SK-N-SH treated with all-trans-retinoic acid at 6 μM for 48 hours (cell line): ENCODE measurements at regions not wholly inside any gene's neighbourhood (a gene's known extent, or its start where the extent isn't known, plus 50 kb on each side); places are given as distances from the start of the nearest gene placed in this dataset.
A peak's percentile ranks its signal among the peaks of the same experiment; 100 is the strongest.

Experiments
- CSDC2 ChIP-seq: fragments of 250-450 bp; sonication (Bioruptor Pico); IDR thresholded peaks from 2 replicates; pipeline ENCODE4 v1.5.0; 2020; ENCODE audit warnings: mild to moderate bottlenecking, moderate library complexity
- GLIS3 ChIP-seq: fragments of 250-450 bp; sonication (Bioruptor Pico); IDR thresholded peaks from 2 replicates; pipeline ENCODE4 v1.5.0; 2020; ENCODE audit warnings: mild to moderate bottlenecking, moderate library complexity
- OSR1 ChIP-seq: fragments of 250-450 bp; sonication (Bioruptor Pico); IDR thresholded peaks from 2 replicates; pipeline ENCODE4 v1.8.0; 2022; ENCODE audit warnings: moderate library complexity, mild to moderate bottlenecking, inconsistent platforms
- PPARA ChIP-seq: fragments of 250-450 bp; sonication (Bioruptor Pico); IDR thresholded peaks from 2 replicates; pipeline ENCODE4 v1.5.0; 2020; ENCODE audit warnings: mild to moderate bottlenecking, borderline replicate concordance
- SNAI2 ChIP-seq: fragments of 250-450 bp; sonication (Bioruptor Pico); IDR thresholded peaks from 2 replicates; pipeline ENCODE4 v1.5.0; 2020; ENCODE audit warnings: mild to moderate bottlenecking, moderate library complexity
- TCF4 ChIP-seq: fragments of 250-450 bp; sonication (Bioruptor Pico); IDR thresholded peaks from 2 replicates; pipeline ENCODE4 v1.8.0; 2021; ENCODE audit warnings: mild to moderate bottlenecking, moderate library complexity, borderline replicate concordance
- ZC3H10 ChIP-seq: fragments of 250-450 bp; sonication (Bioruptor Pico); IDR thresholded peaks from 2 replicates; pipeline ENCODE4 v1.5.1; 2021; ENCODE audit warnings: mild to moderate bottlenecking, moderate library complexity
- ZFP30 ChIP-seq: fragments of 450-650 bp; formaldehyde crosslinking; IDR thresholded peaks from 2 replicates; pipeline ENCODE4 v1.5.0; 2022; ENCODE audit warnings: mild to moderate bottlenecking, moderate library complexity
- ZNF565 ChIP-seq: fragments of 450-650 bp; formaldehyde crosslinking; conservative IDR thresholded peaks from 2 replicates; pipeline ENCODE4 v1.5.0; 2020; ENCODE audit warnings: low read depth, mild to moderate bottlenecking, moderate library complexity
- TF ChIP-seq, protein P1 (sequence below): fragments of 250-450 bp; sonication (Bioruptor Pico); IDR thresholded peaks from 2 replicates; pipeline ENCODE4 v1.8.0; 2020; ENCODE audit warnings: mild to moderate bottlenecking, moderate library complexity, borderline replicate concordance
- TF ChIP-seq, protein P2 (sequence below): fragments of 250-450 bp; sonication (Bioruptor Pico); IDR thresholded peaks from 2 replicates; pipeline ENCODE4 v1.5.0; 2020; ENCODE audit warnings: mild to moderate bottlenecking, moderate library complexity
- TF ChIP-seq, protein P3 (sequence below): fragments of 250-450 bp; sonication (Bioruptor Pico); IDR thresholded peaks from 2 replicates; pipeline ENCODE4 v1.5.1; 2021; ENCODE audit warnings: mild to moderate bottlenecking, moderate library complexity

DNA sequence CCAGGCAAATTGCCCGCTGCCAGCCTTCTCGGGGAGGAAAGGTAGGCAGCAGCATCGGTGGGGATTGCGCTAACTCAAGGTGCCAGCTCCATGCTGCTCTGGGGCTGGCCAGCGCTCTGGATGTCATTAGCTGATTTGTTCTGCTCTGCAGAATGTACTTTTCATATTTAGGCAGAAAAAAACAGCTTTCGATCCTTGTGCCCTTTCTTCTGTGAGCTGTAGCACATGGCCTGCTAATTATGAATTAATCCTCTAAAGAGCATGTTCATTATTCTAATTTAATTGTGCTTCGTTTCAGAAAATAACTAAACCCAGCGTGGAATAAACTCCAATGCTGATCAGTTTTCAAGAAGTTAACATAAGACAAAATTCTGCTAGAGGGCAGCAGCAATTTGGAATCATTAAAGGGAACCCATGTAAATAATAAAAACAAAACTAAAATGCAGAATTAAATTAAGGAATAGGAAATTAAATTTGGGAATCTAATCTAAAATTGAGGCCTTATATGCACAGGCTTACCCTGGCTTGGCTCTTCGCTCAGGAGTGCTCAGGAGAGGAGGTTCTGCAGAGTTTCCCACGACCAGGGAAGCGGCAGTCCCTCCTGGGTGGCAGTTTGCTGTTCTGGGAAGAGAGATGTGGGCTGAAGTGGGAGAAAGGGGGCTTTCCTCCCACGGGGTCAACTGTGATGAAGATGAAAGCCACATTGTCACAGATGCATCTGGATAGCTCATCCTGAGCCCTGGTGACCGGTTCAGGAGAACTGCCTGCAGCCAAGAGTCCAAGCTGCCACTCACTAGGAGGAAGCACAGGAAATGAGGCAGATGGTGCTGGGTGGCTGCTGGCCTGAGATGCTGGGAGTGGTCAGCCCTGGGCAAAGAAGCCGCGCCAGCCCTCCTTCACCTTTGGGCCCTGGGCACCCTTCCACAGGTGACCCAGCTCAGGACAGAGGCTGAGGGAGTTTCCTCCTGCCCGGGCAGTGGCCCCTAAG, 93.2 kb upstream of the PKDCC start:
- TF ChIP-seq, protein P1, sequence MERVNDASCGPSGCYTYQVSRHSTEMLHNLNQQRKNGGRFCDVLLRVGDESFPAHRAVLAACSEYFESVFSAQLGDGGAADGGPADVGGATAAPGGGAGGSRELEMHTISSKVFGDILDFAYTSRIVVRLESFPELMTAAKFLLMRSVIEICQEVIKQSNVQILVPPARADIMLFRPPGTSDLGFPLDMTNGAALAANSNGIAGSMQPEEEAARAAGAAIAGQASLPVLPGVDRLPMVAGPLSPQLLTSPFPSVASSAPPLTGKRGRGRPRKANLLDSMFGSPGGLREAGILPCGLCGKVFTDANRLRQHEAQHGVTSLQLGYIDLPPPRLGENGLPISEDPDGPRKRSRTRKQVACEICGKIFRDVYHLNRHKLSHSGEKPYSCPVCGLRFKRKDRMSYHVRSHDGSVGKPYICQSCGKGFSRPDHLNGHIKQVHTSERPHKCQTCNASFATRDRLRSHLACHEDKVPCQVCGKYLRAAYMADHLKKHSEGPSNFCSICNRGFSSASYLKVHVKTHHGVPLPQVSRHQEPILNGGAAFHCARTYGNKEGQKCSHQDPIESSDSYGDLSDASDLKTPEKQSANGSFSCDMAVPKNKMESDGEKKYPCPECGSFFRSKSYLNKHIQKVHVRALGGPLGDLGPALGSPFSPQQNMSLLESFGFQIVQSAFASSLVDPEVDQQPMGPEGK: no peak
- TF ChIP-seq, protein P2, sequence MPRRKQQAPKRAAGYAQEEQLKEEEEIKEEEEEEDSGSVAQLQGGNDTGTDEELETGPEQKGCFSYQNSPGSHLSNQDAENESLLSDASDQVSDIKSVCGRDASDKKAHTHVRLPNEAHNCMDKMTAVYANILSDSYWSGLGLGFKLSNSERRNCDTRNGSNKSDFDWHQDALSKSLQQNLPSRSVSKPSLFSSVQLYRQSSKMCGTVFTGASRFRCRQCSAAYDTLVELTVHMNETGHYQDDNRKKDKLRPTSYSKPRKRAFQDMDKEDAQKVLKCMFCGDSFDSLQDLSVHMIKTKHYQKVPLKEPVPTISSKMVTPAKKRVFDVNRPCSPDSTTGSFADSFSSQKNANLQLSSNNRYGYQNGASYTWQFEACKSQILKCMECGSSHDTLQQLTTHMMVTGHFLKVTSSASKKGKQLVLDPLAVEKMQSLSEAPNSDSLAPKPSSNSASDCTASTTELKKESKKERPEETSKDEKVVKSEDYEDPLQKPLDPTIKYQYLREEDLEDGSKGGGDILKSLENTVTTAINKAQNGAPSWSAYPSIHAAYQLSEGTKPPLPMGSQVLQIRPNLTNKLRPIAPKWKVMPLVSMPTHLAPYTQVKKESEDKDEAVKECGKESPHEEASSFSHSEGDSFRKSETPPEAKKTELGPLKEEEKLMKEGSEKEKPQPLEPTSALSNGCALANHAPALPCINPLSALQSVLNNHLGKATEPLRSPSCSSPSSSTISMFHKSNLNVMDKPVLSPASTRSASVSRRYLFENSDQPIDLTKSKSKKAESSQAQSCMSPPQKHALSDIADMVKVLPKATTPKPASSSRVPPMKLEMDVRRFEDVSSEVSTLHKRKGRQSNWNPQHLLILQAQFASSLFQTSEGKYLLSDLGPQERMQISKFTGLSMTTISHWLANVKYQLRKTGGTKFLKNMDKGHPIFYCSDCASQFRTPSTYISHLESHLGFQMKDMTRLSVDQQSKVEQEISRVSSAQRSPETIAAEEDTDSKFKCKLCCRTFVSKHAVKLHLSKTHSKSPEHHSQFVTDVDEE: peak; percentile 93
- TF ChIP-seq GLIS3 (CRISPR knock-in tag) (no peak), OSR1 (CRISPR knock-in tag) (no peak), PPARA (CRISPR knock-in tag) (0 out of 2 replicates have a peak, but pooled peaks have one; percentile 5), ZNF565 (CRISPR knock-in tag) (0 out of 2 replicates have a peak, but pooled peaks have one; percentile 4), TCF4 (CRISPR knock-in tag) (peak; percentile 98), ZFP30 (CRISPR knock-in tag) (0 out of 2 replicates have a peak, but pooled peaks have one; percentile 15), CSDC2 (CRISPR knock-in tag) (no peak), ZC3H10 (CRISPR knock-in tag) (no peak), SNAI2 (CRISPR knock-in tag) (peak; percentile 40; the same call in 1 of the 2 replicates)
- TF ChIP-seq, protein P3, sequence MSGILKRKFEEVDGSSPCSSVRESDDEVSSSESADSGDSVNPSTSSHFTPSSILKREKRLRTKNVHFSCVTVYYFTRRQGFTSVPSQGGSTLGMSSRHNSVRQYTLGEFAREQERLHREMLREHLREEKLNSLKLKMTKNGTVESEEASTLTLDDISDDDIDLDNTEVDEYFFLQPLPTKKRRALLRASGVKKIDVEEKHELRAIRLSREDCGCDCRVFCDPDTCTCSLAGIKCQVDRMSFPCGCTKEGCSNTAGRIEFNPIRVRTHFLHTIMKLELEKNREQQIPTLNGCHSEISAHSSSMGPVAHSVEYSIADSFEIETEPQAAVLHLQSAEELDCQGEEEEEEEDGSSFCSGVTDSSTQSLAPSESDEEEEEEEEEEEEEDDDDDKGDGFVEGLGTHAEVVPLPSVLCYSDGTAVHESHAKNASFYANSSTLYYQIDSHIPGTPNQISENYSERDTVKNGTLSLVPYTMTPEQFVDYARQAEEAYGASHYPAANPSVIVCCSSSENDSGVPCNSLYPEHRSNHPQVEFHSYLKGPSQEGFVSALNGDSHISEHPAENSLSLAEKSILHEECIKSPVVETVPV (CRISPR knock-in tag): peak; percentile 85
